ENCODE measurements at regions not wholly inside any gene's neighbourhood (a gene's known extent, or its start where the extent isn't known, plus 50 kb on each side); places are given as distances from the start of the nearest gene placed in this dataset.

GRCh38 chr12:68477906-68478305 is 132.8 kb upstream of the RAP1B start:
- TF ChIP-seq CTCF (IDR thresholded peaks at IDR 0.05; ENCODE audit: insufficient read depth, low read length, poor library complexity, severe bottlenecking) (no peak), EZH2phosphoT487 (conservative IDR thresholded peaks at IDR 0.05; ENCODE audit: low read length) (no peak)
